MG63 (cell line): ENCODE measurements at regions not wholly inside any gene's neighbourhood (a gene's known extent, or its start where the extent isn't known, plus 50 kb on each side); places are given as distances from the start of the nearest gene placed in this dataset.
"Not testable (repeated sequence)": the region's sequence is repeated elsewhere in the genome, so short reads cannot be mapped to it uniquely, and the experiment has no call there.

Experiments used
- DNase-seq: peaks from one replicate; pipeline ENCODE4 v3.0.0-alpha.2; 2020
- H3K27me3 ChIP-seq: fragments of 250-450 bp; sonication (Bioruptor Pico); 2 replicates; pipeline ENCODE4 v1.5.1; 2020; ENCODE audit warnings: mild to moderate bottlenecking, moderate library complexity
- H3K36me3 ChIP-seq: fragments of 250-450 bp; sonication (Bioruptor Pico); 2 replicates; pipeline ENCODE4 v1.5.1; 2020; ENCODE audit warnings: mild to moderate bottlenecking, moderate library complexity
- H3K4me3 ChIP-seq: fragments of 250-450 bp; sonication (Bioruptor Pico); 2 replicates; pipeline ENCODE4 v1.5.1; 2020; ENCODE audit warnings: mild to moderate bottlenecking, moderate library complexity
- H3K9me3 ChIP-seq: fragments of 250-450 bp; sonication (Bioruptor Pico); 2 replicates; pipeline ENCODE4 v1.5.1; 2020; ENCODE audit warnings: mild to moderate bottlenecking, moderate library complexity

GRCh38 chr7:159226011-159226702, 81.5 kb upstream of the VIPR2 start:
- Histone ChIP-seq H3K9me3 (no peaks in the 10 kb centered on the region), H3K4me3 (no peak overlapping the region), H3K27me3 (no peaks in the 10 kb centered on the region), H3K36me3 (no peaks in the 10 kb centered on the region)
- no peak for DNase-seq

GRCh38 chr7:159218607-159219006, 73.9 kb upstream of the VIPR2 start:
- no peak for DNase-seq
- Histone ChIP-seq H3K4me3 (no peak overlapping the region), H3K27me3 (no peaks in the 10 kb centered on the region), H3K9me3 (no peaks in the 10 kb centered on the region), H3K36me3 (no peaks in the 10 kb centered on the region)

- DNase-seq, result no peak
- H3K9me3 ChIP-seq, result no peaks in the 10 kb centered on the region
- H3K27me3 ChIP-seq, result no peaks in the 10 kb centered on the region
- H3K36me3 ChIP-seq, result no peaks in the 10 kb centered on the region
- H3K4me3 ChIP-seq, result no peak overlapping the region
These were observed 73.5 kb upstream of the VIPR2 start for GRCh38 chr7:159218170-159218569.

- Histone ChIP-seq H3K9me3 (no peaks in the 10 kb centered on the region), H3K4me3 (no peak overlapping the region), H3K27me3 (no peaks in the 10 kb centered on the region), H3K36me3 (no peaks in the 10 kb centered on the region)
- DNase-seq, result no peak
These were observed 70.4 kb upstream of the VIPR2 start for GRCh38 chr7:159215076-159215475.

- Histone ChIP-seq H3K9me3 (no peaks in the 10 kb centered on the region), H3K27me3 (no peaks in the 10 kb centered on the region), H3K4me3 (no peak overlapping the region), H3K36me3 (no peaks in the 10 kb centered on the region)
- DNase-seq, result no peak
These were observed 68.6 kb upstream of the VIPR2 start for GRCh38 chr7:159213253-159213652.

- DNase-seq, result no peak
- Histone ChIP-seq H3K27me3 (no peaks in the 10 kb centered on the region), H3K9me3 (no peaks in the 10 kb centered on the region), H3K4me3 (no peak overlapping the region), H3K36me3 (no peaks in the 10 kb centered on the region)
These were observed 67.6 kb upstream of the VIPR2 start for GRCh38 chr7:159212226-159212625.

GRCh38 chr7:159211540-159212182, 67.0 kb upstream of the VIPR2 start:
- DNase-seq, result no peak
- no peaks in the 10 kb centered on the region for H3K27me3 ChIP-seq
- H3K36me3 ChIP-seq, result no peaks in the 10 kb centered on the region
- no peaks in the 10 kb centered on the region for H3K9me3 ChIP-seq
- no peak overlapping the region for H3K4me3 ChIP-seq

- no peak for DNase-seq
- no peaks in the 10 kb centered on the region for H3K27me3 ChIP-seq
- H3K36me3 ChIP-seq, result no peaks in the 10 kb centered on the region
- no peaks in the 10 kb centered on the region for H3K9me3 ChIP-seq
- no peak overlapping the region for H3K4me3 ChIP-seq
These were observed 66.0 kb upstream of the VIPR2 start for GRCh38 chr7:159210581-159211235.

GRCh38 chr7:159209429-159209828, 64.8 kb upstream of the VIPR2 start:
- H3K36me3 ChIP-seq, result no peaks in the 10 kb centered on the region
- DNase-seq, result no peak
- no peaks in the 10 kb centered on the region for H3K27me3 ChIP-seq
- H3K4me3 ChIP-seq, result no peak overlapping the region
- no peaks in the 10 kb centered on the region for H3K9me3 ChIP-seq

GRCh38 chr7:159207951-159208350, 63.3 kb upstream of the VIPR2 start:
- peak; percentile 41 for DNase-seq
- Histone ChIP-seq H3K9me3 (no peaks in the 10 kb centered on the region), H3K27me3 (no peaks in the 10 kb centered on the region), H3K4me3 (no peak overlapping the region), H3K36me3 (no peaks in the 10 kb centered on the region)

- no peak for DNase-seq
- no peak overlapping the region for H3K4me3 ChIP-seq
These were observed 62.7 kb upstream of the VIPR2 start for GRCh38 chr7:159207393-159207792.

GRCh38 chr7:159205833-159206232, 61.2 kb upstream of the VIPR2 start:
- no peak for DNase-seq
- Histone ChIP-seq H3K4me3 (no peak overlapping the region), H3K27me3 (no peaks in the 10 kb centered on the region), H3K36me3 (no peaks in the 10 kb centered on the region), H3K9me3 (no peaks in the 10 kb centered on the region)

More at GRCh38 chr7:159207393-159207792, 62.7 kb upstream of the VIPR2 start:
- Histone ChIP-seq H3K36me3 (no peaks in the 10 kb centered on the region), H3K27me3 (no peaks in the 10 kb centered on the region), H3K9me3 (no peaks in the 10 kb centered on the region)

- no peak for DNase-seq
- no peaks in the 10 kb centered on the region for H3K27me3 ChIP-seq
- H3K36me3 ChIP-seq, result no peaks in the 10 kb centered on the region
- no peak overlapping the region for H3K4me3 ChIP-seq
- H3K9me3 ChIP-seq, result no peaks in the 10 kb centered on the region
These were observed 60.0 kb upstream of the VIPR2 start for GRCh38 chr7:159204664-159205063.

- not testable (repeated sequence) for H3K4me3 ChIP-seq, H3K27me3 ChIP-seq, H3K36me3 ChIP-seq, DNase-seq, H3K9me3 ChIP-seq
These were observed 58.6 kb upstream of the VIPR2 start for GRCh38 chr7:159203253-159203652.

- no peaks in the 10 kb centered on the region for H3K9me3 ChIP-seq
- no peak overlapping the region for H3K4me3 ChIP-seq
- H3K27me3 ChIP-seq, result no peaks in the 10 kb centered on the region
- no peaks in the 10 kb centered on the region for H3K36me3 ChIP-seq
- DNase-seq, result no peak
These were observed 57.2 kb upstream of the VIPR2 start for GRCh38 chr7:159201722-159202330.

GRCh38 chr7:159200421-159200820, 55.8 kb upstream of the VIPR2 start:
- no peak for DNase-seq
- Histone ChIP-seq H3K27me3 (no peaks in the 10 kb centered on the region), H3K4me3 (no peak overlapping the region), H3K9me3 (no peaks in the 10 kb centered on the region), H3K36me3 (no peaks in the 10 kb centered on the region)

GRCh38 chr7:159198016-159198724, 53.5 kb upstream of the VIPR2 start:
- Histone ChIP-seq H3K4me3 (no peak overlapping the region), H3K27me3 (no peaks in the 10 kb centered on the region), H3K36me3 (no peaks in the 10 kb centered on the region), H3K9me3 (no peaks in the 10 kb centered on the region)
- no peak for DNase-seq
